ENCODE measurements at regions not wholly inside any gene's neighbourhood (a gene's known extent, or its start where the extent isn't known, plus 50 kb on each side); places are given as distances from the start of the nearest gene placed in this dataset.

- Histone ChIP-seq H3K27me3 (ENCODE audit: insufficient read depth in 3 of 3, low read length in 2 of 3) (no peaks in the 10 kb centered on the region), H3K4me3 (no peak overlapping the region), H3K9me3 (no peaks in the 10 kb centered on the region), H3K27ac (no peak overlapping the region), H3K36me3 (ENCODE audit: insufficient read depth in 1 of 2, low read depth in 1 of 2) (no peaks in the 10 kb centered on the region), H3K4me1 (no peaks in the 10 kb centered on the region)
- TF ChIP-seq CTCF (IDR thresholded peaks at IDR 0.05), result no peak
- intact Hi-C loops (cut with DNase I), result no loop called here
- DNase-seq (no peak), ATAC-seq (no peak)
Observed at GRCh38 chr7:24026351-24026750, 257.6 kb upstream of the NPY start.

GRCh38 chr7:24029068-24029467 is 254.9 kb upstream of the NPY start:
- DNase-seq, result no peak
- no peak for ATAC-seq
- intact Hi-C loops (cut with DNase I), result no loop called here
- H3K4me3 ChIP-seq, result no peak overlapping the region
- no peaks in the 10 kb centered on the region for H3K27me3 ChIP-seq (ENCODE audit: insufficient read depth in 3 of 3, low read length in 2 of 3)
- TF ChIP-seq CTCF (IDR thresholded peaks at IDR 0.05), result no peak
- H3K27ac ChIP-seq, result no peak overlapping the region
- H3K9me3 ChIP-seq, result no peaks in the 10 kb centered on the region
- H3K36me3 ChIP-seq (ENCODE audit: insufficient read depth in 1 of 2, low read depth in 1 of 2), result no peaks in the 10 kb centered on the region
- no peaks in the 10 kb centered on the region for H3K4me1 ChIP-seq
- 95 to 100% (median 95%) methylated on average over 1 of the region's 1 CpG for WGBS, 3 donors

- intact Hi-C loops (cut with DNase I), result no loop called here
- WGBS, 3 donors, result 60 to 81% (median 64%) methylated on average over 1 of the region's 1 CpG
- H3K4me1 ChIP-seq, result no peaks in the 10 kb centered on the region
- H3K27ac ChIP-seq, result no peak overlapping the region
- H3K4me3 ChIP-seq, result no peak overlapping the region
- TF ChIP-seq CTCF (IDR thresholded peaks at IDR 0.05), result no peak
- no peak for ATAC-seq
- no peaks in the 10 kb centered on the region for H3K27me3 ChIP-seq (ENCODE audit: insufficient read depth in 3 of 3, low read length in 2 of 3)
- H3K9me3 ChIP-seq, result no peaks in the 10 kb centered on the region
- H3K36me3 ChIP-seq (ENCODE audit: insufficient read depth in 1 of 2, low read depth in 1 of 2), result no peaks in the 10 kb centered on the region
- no peak for DNase-seq
Observed at GRCh38 chr7:24034251-24034650, 249.7 kb upstream of the NPY start.

GRCh38 chr7:24035366-24036032 is 248.5 kb upstream of the NPY start:
- H3K4me3 ChIP-seq, result no peak overlapping the region
- no peak overlapping the region for H3K27ac ChIP-seq
- H3K9me3 ChIP-seq, result no peaks in the 10 kb centered on the region
- ATAC-seq (no peak), DNase-seq (no peak)
- WGBS, 3 donors, result 71 to 78% (median 75%) methylated on average over 5 of the region's 5 CpGs
- TF ChIP-seq CTCF (IDR thresholded peaks at IDR 0.05), result no peak
- intact Hi-C loops (cut with DNase I), result no loop called here
- no peaks in the 10 kb centered on the region for H3K36me3 ChIP-seq (ENCODE audit: insufficient read depth in 1 of 2, low read depth in 1 of 2)
- no peaks in the 10 kb centered on the region for H3K4me1 ChIP-seq
- H3K27me3 ChIP-seq (ENCODE audit: insufficient read depth in 3 of 3, low read length in 2 of 3), result no peaks in the 10 kb centered on the region

- no peak overlapping the region for H3K27ac ChIP-seq
- intact Hi-C loops (cut with DNase I), result no loop called here
- no peaks in the 10 kb centered on the region for H3K4me1 ChIP-seq
- no peak overlapping the region for H3K4me3 ChIP-seq
- 54 to 62% (median 60%) methylated on average over 2 of the region's 2 CpGs for WGBS, 3 donors
- no peaks in the 10 kb centered on the region for H3K9me3 ChIP-seq
- H3K27me3 ChIP-seq (ENCODE audit: insufficient read depth in 3 of 3, low read length in 2 of 3), result no peaks in the 10 kb centered on the region
- H3K36me3 ChIP-seq (ENCODE audit: insufficient read depth in 1 of 2, low read depth in 1 of 2), result no peaks in the 10 kb centered on the region
- DNase-seq (no peak), ATAC-seq (no peak)
- TF ChIP-seq CTCF (IDR thresholded peaks at IDR 0.05), result no peak
Observed at GRCh38 chr7:24036033-24036412, 248.0 kb upstream of the NPY start.

Measured in psoas muscle (tissue), 7 donors.